SKM-1 (cell line): ENCODE measurements at regions not wholly inside any gene's neighbourhood (a gene's known extent, or its start where the extent isn't known, plus 50 kb on each side); places are given as distances from the start of the nearest gene placed in this dataset.

Source experiments
- DNase-seq: peaks from one replicate; lab custom pipeline; 2025; ENCODE audit not compliant: unreplicated experiment; lab: John Stamatoyannopoulos, UW

GRCh38 chr1:184272175-184272866 is 114.5 kb upstream of the C1orf21 start:
- DNase-seq: no peak

- no peak for DNase-seq
These were observed 110.4 kb upstream of the C1orf21 start for GRCh38 chr1:184276416-184276815.

GRCh38 chr1:184279911-184280458 is 106.8 kb upstream of the C1orf21 start:
- DNase-seq: no peak

- no peak for DNase-seq
These were observed 102.8 kb upstream of the C1orf21 start for GRCh38 chr1:184283999-184284398.

- DNase-seq: no peak
These were observed 101.9 kb upstream of the C1orf21 start for GRCh38 chr1:184284900-184285299.

GRCh38 chr1:184285401-184286087 is 101.3 kb upstream of the C1orf21 start:
- DNase-seq: no peak

- DNase-seq: no peak
These were observed 99.8 kb upstream of the C1orf21 start for GRCh38 chr1:184287001-184287400.

- no peak for DNase-seq
These were observed 96.8 kb upstream of the C1orf21 start for GRCh38 chr1:184289825-184290550.

- no peak for DNase-seq
These were observed 95.1 kb upstream of the C1orf21 start for GRCh38 chr1:184291701-184292100.

GRCh38 chr1:184292101-184292500 is 94.7 kb upstream of the C1orf21 start:
- no peak for DNase-seq

- DNase-seq: no peak
These were observed 92.7 kb upstream of the C1orf21 start for GRCh38 chr1:184294101-184294500.

- DNase-seq: no peak
These were observed 90.2 kb upstream of the C1orf21 start for GRCh38 chr1:184296466-184297243.

- DNase-seq: no peak
These were observed 89.5 kb upstream of the C1orf21 start for GRCh38 chr1:184297244-184297750.

- no peak for DNase-seq
These were observed 88.1 kb upstream of the C1orf21 start for GRCh38 chr1:184298440-184299405.

- no peak for DNase-seq
These were observed 87.4 kb upstream of the C1orf21 start for GRCh38 chr1:184299406-184299790.

GRCh38 chr1:184299796-184300195 is 87.0 kb upstream of the C1orf21 start:
- DNase-seq: no peak

- no peak for DNase-seq
These were observed 86.4 kb upstream of the C1orf21 start for GRCh38 chr1:184300446-184300845.

GRCh38 chr1:184301227-184301626 is 85.6 kb upstream of the C1orf21 start:
- DNase-seq: no peak

- no peak for DNase-seq
These were observed 84.5 kb upstream of the C1orf21 start for GRCh38 chr1:184302346-184302745.
